OCI-LY3 (cell line): ENCODE measurements at regions not wholly inside any gene's neighbourhood (a gene's known extent, or its start where the extent isn't known, plus 50 kb on each side); places are given as distances from the start of the nearest gene placed in this dataset.

Experiments used
- H2AFZ ChIP-seq: fragments of 200-600, 300-600 bp; shearing (Covaris generic); 2 replicates; pipeline ENCODE4 v1.6.0; 2014; ENCODE audit warnings: antibody characterized with exemption, low read depth, low read length
- H3K27ac ChIP-seq: fragments of 200-600, 300-600 bp; sonication (generic); 2 replicates; pipeline ENCODE4 v1.5.1; 2014; ENCODE audit warnings: mild to moderate bottlenecking, low read length, moderate library complexity, mixed read lengths
- H3K27me3 ChIP-seq: fragments of 200-600, 300-600 bp; sonication (generic); 2 replicates; pipeline ENCODE4 v1.6.1; 2014; ENCODE audit warnings: low read depth, low read length, mixed read lengths
- H3K36me3 ChIP-seq: fragments of 200-600, 300-600 bp; sonication (generic); replicated peaks from 2 replicates; pipeline ENCODE3; 2014; ENCODE audit warnings: low read depth, low read length, mixed read lengths
- H3K4me1 ChIP-seq: fragments of 300-600, 200-600 bp; sonication (generic); 2 replicates; pipeline ENCODE4 v1.6.1; 2014; ENCODE audit warnings: low read length, mixed read lengths
- H3K4me2 ChIP-seq: fragments of 200-600, 300-600 bp; sonication (generic); 2 replicates; pipeline ENCODE4 v1.6.1; 2014; ENCODE audit warnings: low read length, mixed read lengths
- H3K4me3 ChIP-seq: fragments of 300-600, 200-600 bp; sonication (generic); 2 replicates; pipeline ENCODE4 v1.5.1; 2014; ENCODE audit warnings: antibody characterized with exemption, mild to moderate bottlenecking, low read length, moderate library complexity
- H3K79me2 ChIP-seq: fragments of 300-600, 200-600 bp; shearing (Covaris generic); 2 replicates; pipeline ENCODE4 v1.6.1; 2014; ENCODE audit warnings: mild to moderate bottlenecking, low read length, mixed read lengths
- H3K9ac ChIP-seq: fragments of 300-600, 200-600 bp; shearing (Covaris generic); 2 replicates; pipeline ENCODE4 v1.6.0; 2014; ENCODE audit warnings: mild to moderate bottlenecking, low read length, moderate library complexity
- H3K9me3 ChIP-seq: fragments of 200-600, 300-600 bp; shearing (Covaris generic); 2 replicates; pipeline ENCODE4 v1.6.1; 2014; ENCODE audit warnings: low read length, mixed read lengths; ENCODE audit not compliant: insufficient read depth
- H4K20me1 ChIP-seq: fragments of 200-600, 300-600 bp; sonication (generic); 2 replicates; pipeline ENCODE4 v1.6.1; 2016; ENCODE audit warnings: low read length, mixed read lengths; ENCODE audit not compliant: insufficient read depth
- CTCF ChIP-seq: fragments of 200-600, 300-600 bp; sonication (generic); IDR thresholded peaks from 2 replicates; pipeline ENCODE4 v1.5.1; 2014; ENCODE audit warnings: antibody characterized with exemption, low read length, low read depth
- EZH2phosphoT487 ChIP-seq: fragments of 200-600 bp; shearing (Covaris generic); IDR thresholded peaks from 2 replicates; pipeline ENCODE4 v1.6.1; 2018; ENCODE audit warnings: antibody characterized with exemption, mixed run types, low read depth

GRCh38 chr10:78600121-78600665 is 468.6 kb upstream of the ZMIZ1 start:
- Histone ChIP-seq H3K4me3 (no peak overlapping the region), H3K9ac (no peak overlapping the region), H3K4me1 (peaks cover 6% of the 10 kb centered on the region), H3K79me2 (no peaks in the 10 kb centered on the region), H3K36me3 (no peaks in the 10 kb centered on the region), H3K9me3 (no peaks in the 10 kb centered on the region), H4K20me1 (no peaks in the 10 kb centered on the region), H3K4me2 (no peak overlapping the region), H2AFZ (no peak overlapping the region), H3K27ac (no peak overlapping the region), H3K27me3 (peaks cover 6% of the 10 kb centered on the region)
- TF ChIP-seq CTCF, result no peak
- TF ChIP-seq EZH2phosphoT487, result no peak

- Histone ChIP-seq H3K9ac (no peak overlapping the region), H2AFZ (no peak overlapping the region), H3K27me3 (peaks cover 6% of the 10 kb centered on the region), H3K9me3 (no peaks in the 10 kb centered on the region), H4K20me1 (no peaks in the 10 kb centered on the region), H3K4me1 (peaks cover 6% of the 10 kb centered on the region), H3K4me3 (no peak overlapping the region), H3K36me3 (no peaks in the 10 kb centered on the region), H3K4me2 (no peak overlapping the region), H3K79me2 (no peaks in the 10 kb centered on the region), H3K27ac (no peak overlapping the region)
- no peak for TF ChIP-seq EZH2phosphoT487
- TF ChIP-seq CTCF, result no peak
Measured at GRCh38 chr10:78600740-78601139, 468.0 kb upstream of the ZMIZ1 start.

GRCh38 chr10:78602201-78602932 is 466.4 kb upstream of the ZMIZ1 start:
- H3K9ac ChIP-seq, result no peak overlapping the region
- H3K4me2 ChIP-seq, result no peak overlapping the region

GRCh38 chr10:78604286-78604685 is 464.5 kb upstream of the ZMIZ1 start:
- H3K4me1 ChIP-seq, result peaks cover 5% of the 10 kb centered on the region
- no peak overlapping the region for H3K4me2 ChIP-seq

More at GRCh38 chr10:78602201-78602932, 466.4 kb upstream of the ZMIZ1 start:
- H3K27me3 ChIP-seq, result peaks cover 6% of the 10 kb centered on the region
- H3K79me2 ChIP-seq, result no peaks in the 10 kb centered on the region
- no peak overlapping the region for H3K27ac ChIP-seq
- no peak overlapping the region for H3K4me3 ChIP-seq
- no peaks in the 10 kb centered on the region for H3K9me3 ChIP-seq
- TF ChIP-seq EZH2phosphoT487 (no peak), CTCF (no peak)
- no peaks in the 10 kb centered on the region for H4K20me1 ChIP-seq
- no peaks in the 10 kb centered on the region for H3K36me3 ChIP-seq
- peaks cover 6% of the 10 kb centered on the region for H3K4me1 ChIP-seq
- no peak overlapping the region for H2AFZ ChIP-seq

More at GRCh38 chr10:78604286-78604685, 464.5 kb upstream of the ZMIZ1 start:
- no peak overlapping the region for H3K4me3 ChIP-seq
- H3K9ac ChIP-seq, result no peak overlapping the region
- H3K9me3 ChIP-seq, result peaks cover 4% of the 10 kb centered on the region; the same call in 1 of the 2 replicates
- no peaks in the 10 kb centered on the region for H3K79me2 ChIP-seq
- no peaks in the 10 kb centered on the region for H4K20me1 ChIP-seq
- TF ChIP-seq CTCF, result no peak
- no peak for TF ChIP-seq EZH2phosphoT487
- H3K27me3 ChIP-seq, result peaks cover 9% of the 10 kb centered on the region
- H2AFZ ChIP-seq, result no peak overlapping the region
- no peaks in the 10 kb centered on the region for H3K36me3 ChIP-seq
- no peak overlapping the region for H3K27ac ChIP-seq
